ENCODE measurements at regions not wholly inside any gene's neighbourhood (a gene's known extent, or its start where the extent isn't known, plus 50 kb on each side); places are given as distances from the start of the nearest gene placed in this dataset.
A peak's percentile ranks its signal among the peaks of the same experiment; 100 is the strongest.
"Not testable (repeated sequence)": the region's sequence is repeated elsewhere in the genome, so short reads cannot be mapped to it uniquely, and the experiment has no call there.

GRCh38 chr11:96483374-96483955 is 93.7 kb downstream of the JRKL start:
- TF ChIP-seq POLR2AphosphoS5 (IDR thresholded peaks at IDR 0.05) (no peak), POLR2A (IDR thresholded peaks at IDR 0.05) (no peak), CTCF (IDR thresholded peaks at IDR 0.05) (no peak)
- DNase-seq (ENCODE audit: low spot score in 2 of 2) = no peak
- H3K4me1 ChIP-seq = no peaks in the 10 kb centered on the region
- H3K27me3 ChIP-seq = no peaks in the 10 kb centered on the region
- no peaks in the 10 kb centered on the region for H3K9me3 ChIP-seq
- no peaks in the 10 kb centered on the region for H3K36me3 ChIP-seq
- H3K4me3 ChIP-seq = no peak overlapping the region
- H3K27ac ChIP-seq = no peak overlapping the region
- intact Hi-C loops (cut with DNase I; ENCODE audit: low total_unique reads) = no loop called here

- H3K9me3 ChIP-seq = no peaks in the 10 kb centered on the region
- no peak overlapping the region for H3K27ac ChIP-seq
- intact Hi-C loops (cut with DNase I; ENCODE audit: low total_unique reads) = no loop called here
- no peaks in the 10 kb centered on the region for H3K4me1 ChIP-seq
- no peaks in the 10 kb centered on the region for H3K27me3 ChIP-seq
- TF ChIP-seq POLR2A (IDR thresholded peaks at IDR 0.05) (no peak), POLR2AphosphoS5 (IDR thresholded peaks at IDR 0.05) (no peak), CTCF (IDR thresholded peaks at IDR 0.05) (no peak)
- no peak for DNase-seq (ENCODE audit: low spot score in 2 of 2)
- no peaks in the 10 kb centered on the region for H3K36me3 ChIP-seq
- H3K4me3 ChIP-seq = no peak overlapping the region
These were observed 94.5 kb downstream of the JRKL start for GRCh38 chr11:96484361-96484760.

GRCh38 chr11:96486890-96487611 is 97.2 kb downstream of the JRKL start:
- TF ChIP-seq POLR2A (IDR thresholded peaks at IDR 0.05) = no peak
- H3K36me3 ChIP-seq = no peaks in the 10 kb centered on the region
- no peaks in the 10 kb centered on the region for H3K9me3 ChIP-seq
- H3K27ac ChIP-seq = no peak overlapping the region
- peak overlapping the region in 1 of 3 donors; percentile 10 for H3K4me3 ChIP-seq
- intact Hi-C loops (cut with DNase I; ENCODE audit: low total_unique reads) = no loop called here
- DNase-seq (ENCODE audit: low spot score in 2 of 2) = no peak
- no peaks in the 10 kb centered on the region for H3K27me3 ChIP-seq
- no peaks in the 10 kb centered on the region for H3K4me1 ChIP-seq

- H3K36me3 ChIP-seq; H3K27ac ChIP-seq; H3K4me1 ChIP-seq; intact Hi-C loops (cut with DNase I; ENCODE audit: low total_unique reads); H3K4me3 ChIP-seq; H3K9me3 ChIP-seq; H3K27me3 ChIP-seq; DNase-seq (ENCODE audit: low spot score in 2 of 2): not testable (repeated sequence)
These were observed 99.1 kb downstream of the JRKL start for GRCh38 chr11:96488911-96489310.

- intact Hi-C loops (cut with DNase I; ENCODE audit: low total_unique reads) = no loop called here
- TF ChIP-seq POLR2AphosphoS5 (IDR thresholded peaks at IDR 0.05) = no peak
- no peak for TF ChIP-seq POLR2A (IDR thresholded peaks at IDR 0.05)
- no peak for TF ChIP-seq CTCF (IDR thresholded peaks at IDR 0.05)
- Histone ChIP-seq H3K4me3 (no peak overlapping the region), H3K4me1 (no peaks in the 10 kb centered on the region), H3K27ac (no peak overlapping the region), H3K9me3 (peaks cover 0 to 7% of the 10 kb centered on the region in 2 donors), H3K36me3 (no peaks in the 10 kb centered on the region), H3K27me3 (no peaks in the 10 kb centered on the region)
- no peak for DNase-seq (ENCODE audit: low spot score in 2 of 2)
These were observed 110.6 kb downstream of the JRKL start for GRCh38 chr11:96500440-96500839.

- intact Hi-C loops (cut with DNase I; ENCODE audit: low total_unique reads) = no loop called here
- TF ChIP-seq CTCF (IDR thresholded peaks at IDR 0.05) (no peak), POLR2A (IDR thresholded peaks at IDR 0.05) (no peak), POLR2AphosphoS5 (IDR thresholded peaks at IDR 0.05) (no peak)
- Histone ChIP-seq H3K27me3 (no peaks in the 10 kb centered on the region), H3K4me1 (no peaks in the 10 kb centered on the region), H3K27ac (no peak overlapping the region), H3K9me3 (no peaks in the 10 kb centered on the region), H3K36me3 (no peaks in the 10 kb centered on the region), H3K4me3 (no peak overlapping the region)
- DNase-seq (ENCODE audit: low spot score in 2 of 2) = no peak
These were observed 116.2 kb downstream of the JRKL start for GRCh38 chr11:96506041-96506440.

Data from breast epithelium (tissue), 4 donors.